LNCAP (cell line): ENCODE measurements at regions not wholly inside any gene's neighbourhood (a gene's known extent, or its start where the extent isn't known, plus 50 kb on each side); places are given as distances from the start of the nearest gene placed in this dataset.

Experiments used
- CTCF ChIP-seq: fragments of 450-650 bp; IDR thresholded peaks from 2 replicates; pipeline ENCODE4 v1.5.1; 2017; ENCODE audit warnings: mild to moderate bottlenecking

DNA sequence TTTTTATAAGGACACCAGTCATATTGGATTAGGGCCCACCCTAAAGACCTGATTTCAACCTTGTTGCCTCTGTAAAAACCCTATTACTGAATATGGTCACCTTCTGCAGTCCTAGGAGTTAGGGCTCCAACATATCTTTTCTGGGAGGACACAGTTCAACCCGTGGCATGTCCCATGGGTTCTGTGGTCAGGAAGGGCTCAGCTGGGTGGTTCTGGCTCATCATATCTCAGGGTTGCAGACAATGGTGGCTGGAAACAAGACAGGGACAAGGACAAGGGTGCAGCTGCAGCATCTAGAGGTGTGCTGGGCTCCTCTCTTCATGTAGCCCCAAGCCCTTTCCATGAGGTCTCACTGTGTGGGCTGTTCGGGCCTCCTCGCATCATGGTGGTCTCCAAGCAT lies 63.1 kb upstream of the FOXF1 start:
- no peak for TF ChIP-seq CTCF

DNA sequence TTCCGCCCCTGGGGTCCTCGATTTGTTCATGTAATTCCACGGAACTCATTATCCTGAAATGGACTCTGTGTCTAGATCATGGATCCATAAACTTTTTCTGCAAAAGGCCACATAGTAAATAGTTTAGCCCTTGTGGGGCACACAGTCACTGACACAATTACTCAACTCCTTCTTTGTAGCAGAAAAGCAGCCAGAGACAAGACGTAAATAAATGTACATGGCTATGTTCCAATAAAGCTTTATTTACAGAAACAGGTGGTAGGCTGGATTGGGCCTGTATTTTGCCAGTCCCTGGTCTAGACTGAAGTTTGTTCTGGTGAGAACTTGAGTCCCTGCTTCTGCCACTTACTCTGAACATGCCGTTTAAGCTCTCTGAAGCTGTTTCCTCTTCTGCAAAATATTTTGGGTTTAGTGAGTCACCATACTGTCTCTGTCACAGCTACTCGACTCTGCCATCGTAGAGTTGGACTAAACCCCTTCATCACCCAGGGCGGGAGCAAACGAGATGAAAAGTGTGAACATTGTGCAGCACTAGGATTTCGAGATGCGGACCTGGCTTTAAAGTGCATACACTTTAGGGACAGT lies 61.9 kb upstream of the FOXF1 start:
- TF ChIP-seq CTCF: no peak

- no peak for TF ChIP-seq CTCF
Measured at GRCh38 chr16:86449446-86450095, 60.8 kb upstream of the FOXF1 start.

DNA sequence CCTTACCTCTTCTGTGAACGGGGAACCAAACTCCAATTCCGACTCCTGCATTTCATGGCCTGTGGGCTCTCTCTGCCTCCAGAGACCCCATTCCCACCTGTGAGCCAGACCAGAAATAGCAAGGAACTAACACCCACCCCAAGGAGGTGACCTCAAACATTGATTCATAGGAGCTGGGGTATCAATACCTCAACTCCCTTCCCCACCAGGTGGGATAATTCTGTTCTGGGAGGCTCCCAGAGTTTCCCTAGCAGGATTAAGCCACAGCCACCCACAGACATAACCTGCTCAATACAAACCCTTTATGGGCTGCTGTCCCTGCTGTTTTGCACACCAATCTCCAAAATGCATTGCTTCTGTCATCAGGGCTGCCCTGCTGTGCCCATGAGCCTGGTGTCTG lies 59.6 kb upstream of the FOXF1 start:
- no peak for TF ChIP-seq CTCF

GRCh38 chr16:86452451-86452850 lies 57.9 kb upstream of the FOXF1 start:
- no peak for TF ChIP-seq CTCF

GRCh38 chr16:86455116-86455515 lies 55.2 kb upstream of the FOXF1 start:
- no peak for TF ChIP-seq CTCF

DNA sequence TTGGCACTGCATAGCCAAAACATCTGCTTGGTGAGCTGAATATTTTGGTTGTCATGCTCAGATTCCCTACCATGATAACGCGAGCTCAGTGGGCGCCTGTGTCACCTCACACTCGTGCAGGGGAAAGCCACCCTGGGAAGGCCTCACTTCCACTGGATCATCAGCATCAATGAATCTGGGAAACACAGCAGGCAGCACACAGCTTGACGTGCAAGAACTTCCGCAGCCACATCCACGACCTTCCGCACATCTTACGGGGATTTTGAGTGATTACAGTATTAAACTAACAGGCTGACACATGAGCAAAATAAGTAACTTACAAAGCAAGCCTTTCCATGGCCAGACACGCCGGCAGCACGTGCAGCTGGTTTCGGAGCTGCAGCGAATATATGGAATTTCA lies 54.7 kb upstream of the FOXF1 start:
- no peak for TF ChIP-seq CTCF
